H9 (cell line): ENCODE measurements at regions not wholly inside any gene's neighbourhood (a gene's known extent, or its start where the extent isn't known, plus 50 kb on each side); places are given as distances from the start of the nearest gene placed in this dataset.

Source experiments
- DNase-seq: peaks from one replicate; pipeline ENCODE4 v3.0.0-alpha.2; 2017
- H2AFZ ChIP-seq: one replicate; pipeline ENCODE4 v1.6.1; 2013; ENCODE audit warnings: mild to moderate bottlenecking, low read length, control low read depth, moderate library complexity
- H2AK5ac ChIP-seq: 2 replicates; pipeline ENCODE4 v1.6.1; 2013; ENCODE audit warnings: low read length, control low read depth, mixed read lengths; ENCODE audit not compliant: insufficient read length
- H2BK120ac ChIP-seq: one replicate; pipeline ENCODE4 v1.6.1; 2013; ENCODE audit warnings: low read depth, mild to moderate bottlenecking, low read length, control low read depth, inconsistent platforms; ENCODE audit not compliant: poor library complexity, severe bottlenecking
- H2BK12ac ChIP-seq: 2 replicates; pipeline ENCODE4 v1.6.1; 2013; ENCODE audit warnings: low read length, control low read depth, mixed read lengths, low read depth; ENCODE audit not compliant: insufficient read length
- H2BK15ac ChIP-seq: 2 replicates; pipeline ENCODE4 v1.6.1; 2013; ENCODE audit warnings: low read depth, low read length, control low read depth
- H2BK20ac ChIP-seq: one replicate; pipeline ENCODE4 v1.6.1; 2013; ENCODE audit warnings: low read depth, mild to moderate bottlenecking, low read length, control low read depth, inconsistent platforms; ENCODE audit not compliant: poor library complexity, severe bottlenecking
- H2BK5ac ChIP-seq: 2 replicates; pipeline ENCODE4 v1.6.1; 2013; ENCODE audit warnings: low read length, control low read depth, mixed read lengths; ENCODE audit not compliant: insufficient read length
- H3K14ac ChIP-seq: 2 replicates; pipeline ENCODE4 v1.6.1; 2013; ENCODE audit warnings: low read length, control low read depth; ENCODE audit not compliant: insufficient read depth
- H3K18ac ChIP-seq: 2 replicates; pipeline ENCODE4 v1.6.1; 2013; ENCODE audit warnings: low read depth, mild to moderate bottlenecking, mixed read lengths, low read length, control low read depth; ENCODE audit not compliant: insufficient read length
- H3K23ac ChIP-seq: 2 replicates; pipeline ENCODE4 v1.6.1; 2013; ENCODE audit warnings: low read length, control low read depth, mixed read lengths, low read depth; ENCODE audit not compliant: insufficient read length
- H3K23me2 ChIP-seq: 2 replicates; pipeline ENCODE4 v1.6.1; 2013; ENCODE audit warnings: low read depth, mild to moderate bottlenecking, mixed read lengths, low read length, control low read depth; ENCODE audit not compliant: insufficient read length, poor library complexity, severe bottlenecking
- H3K27ac ChIP-seq: 2 replicates; pipeline ENCODE4 v1.5.1; 2013; ENCODE audit warnings: low read length, control low read depth, mixed read lengths, low read depth; ENCODE audit not compliant: insufficient read length
- H3K27me3 ChIP-seq: 2 replicates; pipeline ENCODE4 v1.6.1; 2013; ENCODE audit warnings: low read length, control low read depth, inconsistent platforms; ENCODE audit not compliant: insufficient read depth
- H3K4ac ChIP-seq: 2 replicates; pipeline ENCODE4 v1.6.1; 2013; ENCODE audit warnings: low read depth, mild to moderate bottlenecking, control low read depth, inconsistent platforms, low read length, moderate library complexity
- H3K4me1 ChIP-seq: 2 replicates; pipeline ENCODE4 v1.6.1; 2013; ENCODE audit warnings: low read length, control low read depth, inconsistent platforms; ENCODE audit not compliant: insufficient read depth
- H3K4me2 ChIP-seq: 2 replicates; pipeline ENCODE4 v1.6.1; 2013; ENCODE audit warnings: low read length, control low read depth, mixed read lengths; ENCODE audit not compliant: insufficient read length, insufficient read depth
- H3K56ac ChIP-seq: 2 replicates; pipeline ENCODE4 v1.6.1; 2013; ENCODE audit warnings: low read depth, mild to moderate bottlenecking, mixed read lengths, low read length, control low read depth; ENCODE audit not compliant: insufficient read length
- H3K79me1 ChIP-seq: 2 replicates; pipeline ENCODE4 v1.6.1; 2013; ENCODE audit warnings: low read depth, mild to moderate bottlenecking, moderate library complexity, low read length, control low read depth, inconsistent platforms; ENCODE audit not compliant: insufficient read depth, poor library complexity, severe bottlenecking
- H3K79me2 ChIP-seq: 2 replicates; pipeline ENCODE4 v1.6.1; 2013; ENCODE audit warnings: low read length, control low read depth, inconsistent platforms; ENCODE audit not compliant: insufficient read depth
- H3K9ac ChIP-seq: 2 replicates; pipeline ENCODE4 v1.6.1; 2013; ENCODE audit warnings: low read length, control low read depth, mixed read lengths; ENCODE audit not compliant: insufficient read length; ENCODE audit errors: extremely low read depth
- H3K9me3 ChIP-seq: one replicate; pipeline ENCODE4 v1.6.1; 2013; ENCODE audit warnings: low read depth, low read length, inconsistent platforms; ENCODE audit not compliant: control insufficient read depth
- H3T11ph ChIP-seq: one replicate; pipeline ENCODE4 v1.6.1; 2013; ENCODE audit warnings: mild to moderate bottlenecking, low read length, control low read depth, inconsistent platforms
- H4K20me1 ChIP-seq: one replicate; pipeline ENCODE4 v1.6.1; 2013; ENCODE audit not compliant: control insufficient read depth, insufficient read length, insufficient read depth
- H4K5ac ChIP-seq: 2 replicates; pipeline ENCODE4 v1.6.1; 2013; ENCODE audit warnings: low read depth, mild to moderate bottlenecking, mixed read lengths, low read length, control low read depth; ENCODE audit not compliant: insufficient read length
- H4K8ac ChIP-seq: replicated peaks from 2 replicates; pipeline ENCODE4 v1.6.1; 2013; ENCODE audit warnings: low read length, control low read depth, mixed read lengths, low read depth; ENCODE audit not compliant: insufficient read length
- H4K91ac ChIP-seq: 2 replicates; pipeline ENCODE4 v1.6.1; 2013; ENCODE audit warnings: low read depth, mild to moderate bottlenecking, moderate library complexity, mixed read lengths, low read length, control low read depth; ENCODE audit not compliant: insufficient read length
- H3K27ac Mint-ChIP-seq, 3 experiments: 2 replicates in 2 of 3; 3 replicates in 1 of 3; pipeline ENCODE4 v1.8.0; 2020 to 2021; ENCODE audit warnings: mixed read lengths in 3 of 3, mild to moderate bottlenecking in 1 of 3, moderate library complexity in 1 of 3
- H3K27me3 Mint-ChIP-seq: 2 replicates; pipeline ENCODE4 v1.8.0; 2021; ENCODE audit warnings: low read depth, mild to moderate bottlenecking, moderate library complexity, mixed read lengths
- H3K36me3 Mint-ChIP-seq, 3 experiments: 2 replicates in 2 of 3; 3 replicates in 1 of 3; pipeline ENCODE4 v1.8.0; 2020 to 2021; ENCODE audit warnings: low read depth in 3 of 3, mixed read lengths in 3 of 3; ENCODE audit not compliant: insufficient read depth in 1 of 3
- H3K4me1 Mint-ChIP-seq, 2 experiments: 2 replicates each; pipeline ENCODE4 v1.8.0; 2020; ENCODE audit warnings: mixed read lengths in 2 of 2
- H3K4me3 Mint-ChIP-seq, 2 experiments: 2 replicates in 1 of 2; 3 replicates in 1 of 2; pipeline ENCODE4 v1.8.0; 2020 to 2021; ENCODE audit warnings: mild to moderate bottlenecking in 2 of 2, mixed read lengths in 2 of 2, moderate library complexity in 1 of 2
- H3K9me3 Mint-ChIP-seq, 2 experiments: 2 replicates in 1 of 2; 3 replicates in 1 of 2; pipeline ENCODE4 v1.8.0; 2020; ENCODE audit warnings: mild to moderate bottlenecking in 2 of 2, mixed read lengths in 2 of 2, moderate library complexity in 1 of 2
- CTCF ChIP-seq: fragments of 200-600 bp; sonication (generic); conservative IDR thresholded peaks from 3 replicates; pipeline ENCODE4 v1.8.0; 2021; ENCODE audit warnings: antibody characterized with exemption, mild to moderate bottlenecking
- WGBS: extraction: QIAGEN DNeasy Blood & Tissue Kit; methylation state at CpG from one replicate; pipeline ENCODE4 v1.1.7; 2013; ENCODE audit warnings: missing lambda C conversion rate, low lambda C conversion rate, mixed read lengths; ENCODE audit not compliant: insufficient read length; ENCODE audit errors: extremely low coverage; 5-methylcytosine and 5-hydroxymethylcytosine counted together

GRCh38 chr5:125236007-125236406 is 489.6 kb upstream of the ZNF608 start:
- Histone ChIP-seq H2BK15ac (no peak overlapping the region), H3K27me3 (no peaks in the 10 kb centered on the region), H4K20me1 (no peaks in the 10 kb centered on the region), H3K4me2 (no peak overlapping the region), H3K79me1 (no peaks in the 10 kb centered on the region), H3K79me2 (no peaks in the 10 kb centered on the region), H3K18ac (no peak overlapping the region), H2BK20ac (no peak overlapping the region), H3K9me3 (no peaks in the 10 kb centered on the region), H2AFZ (no peak overlapping the region), H2BK120ac (no peak overlapping the region), H3K23me2 (no peaks in the 10 kb centered on the region), H2AK5ac (no peak overlapping the region), H3T11ph (no peak overlapping the region), H2BK5ac (no peak overlapping the region), H2BK12ac (no peak overlapping the region), H3K23ac (no peak overlapping the region), H3K14ac (no peak overlapping the region), H4K5ac (no peak overlapping the region), H3K4me1 (peaks cover 7% of the 10 kb centered on the region; the same call in 1 of the 2 replicates), H3K4ac (no peak overlapping the region), H3K27ac (no peak overlapping the region), H3K9ac (no peak overlapping the region), H4K91ac (no peak overlapping the region), H4K8ac (no peak overlapping the region), H3K56ac (no peak overlapping the region)
- Mint-ChIP-seq H3K4me3 (no peak overlapping the region), H3K27me3 (no peaks in the 10 kb centered on the region), H3K36me3 (peaks cover 10 to 14% (median 10%) of the 10 kb centered on the region in 3 experiments), H3K9me3 (peaks cover 0 to 6% of the 10 kb centered on the region in 2 experiments; a peak in 2 of 5 replicates), H3K27ac (peak overlapping the region in 2 of 3 experiments; percentile 72 to 80; a peak in 4 of 7 replicates), H3K4me1 (peaks cover 33 to 36% of the 10 kb centered on the region in 2 experiments)
- no peak for DNase-seq
- WGBS, result no CpG with 5 or more reads among the region's 2 CpGs
- no peak for TF ChIP-seq CTCF
